HCT116 (cell line): ENCODE measurements at regions not wholly inside any gene's neighbourhood (a gene's known extent, or its start where the extent isn't known, plus 50 kb on each side); places are given as distances from the start of the nearest gene placed in this dataset.

ENCODE experiments used
- ATAC-seq: fragments of 200-7000 bp; cut with Tn5 transposase; 2 replicates; pipeline ENCODE4 v1.9.1; 2020; ENCODE audit warnings: mild to moderate bottlenecking, moderate library complexity
- BruUV-seq: library from RNA; stranded (reverse); fragments of 400-500 nt; replicated peaks from 2 replicates; lab custom pipeline; 2021; lab: Mats Ljungman, UMichigan
- CTCF ChIA-PET: fragments of 300-600 bp; sonication (Branson Sonifier 250); formaldehyde crosslinking; loops from one replicate; lab custom pipeline; 2021; ENCODE audit warnings: antibody characterized with exemption; lab: Charles Lee
- POLR2A ChIA-PET: fragments of 300-600, 350-600 bp; sonication (Branson Sonifier 250); formaldehyde crosslinking; loops from one replicate; lab custom pipeline; 2021; ENCODE audit warnings: antibody characterized with exemption; lab: Charles Lee
- RAD21 ChIA-PET, 2 experiments: fragments of 300-600 bp; sonication (Branson Sonifier 250); formaldehyde crosslinking; loops; one replicate each; lab custom pipeline; 2023; ENCODE audit warnings: low total read pairs in 2 of 2; ENCODE audit not compliant: uncharacterized antibody in 2 of 2, unreplicated experiment in 2 of 2, low non-redundant PET in 1 of 2; lab: Charles Lee
- DNase-seq: peaks from one replicate; pipeline ENCODE4 v3.0.0-alpha.2; 2010; ENCODE audit warnings: low read depth, low spot score
- H2AFZ ChIP-seq: fragments of 200-600 bp; shearing (Covaris generic), sonication (generic); 2 replicates; pipeline ENCODE4 v1.6.1; 2017; ENCODE audit warnings: low read depth, mixed run types, mixed read lengths, antibody characterized with exemption, low read length; ENCODE audit not compliant: poor library complexity, severe bottlenecking
- H3K27ac ChIP-seq: 2 replicates; pipeline ENCODE4 v1.5.1; 2012; ENCODE audit warnings: low read depth, low read length
- H3K27me3 ChIP-seq: fragments of 200-600 bp; sonication (generic); 2 replicates; pipeline ENCODE4 v1.6.1; 2016; ENCODE audit warnings: mixed run types, low read length, mixed read lengths; ENCODE audit not compliant: insufficient read depth
- H3K36me3 ChIP-seq, 2 experiments: fragments of 200-500 bp in 1 of 2; fragments of 200-600 bp in 1 of 2; sonication (Bioruptor generic) in 1 of 2; sonication (generic) in 1 of 2; 2 replicates each; pipeline versions ENCODE4 v1.5.1 to v1.6.1; 2014 to 2016; ENCODE audit warnings: low read length in 2 of 2, inconsistent platforms in 1 of 2, mixed read lengths in 1 of 2, mixed run types in 1 of 2; ENCODE audit not compliant: insufficient read depth in 2 of 2, control insufficient read depth in 1 of 2
- H3K4me1 ChIP-seq, 2 experiments: fragments of 200-600 bp in 1 of 2; sonication (generic) in 1 of 2; 2 replicates each; pipeline versions ENCODE4 v1.5.1 to v1.6.1; 2012 to 2017; ENCODE audit warnings: low read length in 2 of 2, inconsistent platforms in 1 of 2, mild to moderate bottlenecking in 1 of 2, mixed read lengths in 1 of 2, mixed run types in 1 of 2, moderate library complexity in 1 of 2; ENCODE audit not compliant: insufficient read depth in 2 of 2, control insufficient read depth in 1 of 2
- H3K4me2 ChIP-seq: fragments of 200-600 bp; sonication (generic); 2 replicates; pipeline ENCODE4 v1.6.1; 2017; ENCODE audit warnings: mixed run types, low read length, mixed read lengths
- H3K4me3 ChIP-seq, 2 experiments: fragments of 200-600 bp in 1 of 2; sonication (generic) in 1 of 2; replicated peaks in 1 of 2; 2 replicates each; pipeline ENCODE4 v1.5.1; 2011 to 2016; ENCODE audit warnings: low read length in 2 of 2, control low read depth in 1 of 2, low read depth in 1 of 2, mild to moderate bottlenecking in 1 of 2, mixed read lengths in 1 of 2, mixed run types in 1 of 2
- H3K79me2 ChIP-seq: fragments of 200-600 bp; sonication (generic); 2 replicates; pipeline ENCODE4 v1.6.1; 2017; ENCODE audit warnings: mild to moderate bottlenecking, mixed run types, low read length, moderate library complexity, mixed read lengths; ENCODE audit not compliant: insufficient read depth
- H3K9ac ChIP-seq: fragments of 200-600 bp; sonication (generic); 2 replicates; pipeline ENCODE4 v1.6.1; 2016; ENCODE audit warnings: low read length, mixed read lengths
- H3K9me2 ChIP-seq: fragments of 200-600 bp; sonication (generic), shearing (Covaris generic); 2 replicates; pipeline ENCODE4 v1.6.1; 2017; ENCODE audit warnings: mixed run types, mild to moderate bottlenecking, moderate library complexity; ENCODE audit not compliant: insufficient read depth
- H3K9me3 ChIP-seq, 2 experiments: fragments of 200-500 bp in 1 of 2; fragments of 200-600 bp in 1 of 2; sonication (Bioruptor generic) in 1 of 2; sonication (generic) in 1 of 2; 2 replicates each; pipeline ENCODE4 v1.6.1; 2014 to 2017; ENCODE audit warnings: low read length in 2 of 2, mixed read lengths in 2 of 2, inconsistent platforms in 1 of 2, low read depth in 1 of 2, mild to moderate bottlenecking in 1 of 2, mixed run types in 1 of 2, moderate library complexity in 1 of 2; ENCODE audit not compliant: control insufficient read depth in 1 of 2, insufficient read depth in 1 of 2
- H4K20me1 ChIP-seq: fragments of 200-600 bp; sonication (generic), shearing (Covaris generic); 2 replicates; pipeline ENCODE4 v1.6.1; 2017; ENCODE audit warnings: mixed run types, mild to moderate bottlenecking, moderate library complexity; ENCODE audit not compliant: insufficient read depth
- ATF3 ChIP-seq: IDR thresholded peaks from 2 replicates; pipeline ENCODE4 v1.6.1; 2012
- CTCF ChIP-seq, 3 experiments: fragments of 200-600 bp in 1 of 3; sonication (generic) in 1 of 3; IDR thresholded peaks in 2 of 3; conservative IDR thresholded peaks in 1 of 3; 2 replicates each; pipeline ENCODE4 v1.5.1; 2012 to 2017; ENCODE audit warnings: low read depth in 2 of 3, low read length in 2 of 3, antibody characterized with exemption in 1 of 3, borderline replicate concordance in 1 of 3, control low read depth in 1 of 3, mild to moderate bottlenecking in 1 of 3, mixed read lengths in 1 of 3, mixed run types in 1 of 3, moderate library complexity in 1 of 3; ENCODE audit not compliant: insufficient read depth in 1 of 3
- ELF1 ChIP-seq: IDR thresholded peaks from 2 replicates; pipeline ENCODE4 v1.6.1; 2012; ENCODE audit warnings: low read depth, borderline replicate concordance
- POLR2AphosphoS5 ChIP-seq: IDR thresholded peaks from 2 replicates; pipeline ENCODE4 v1.6.1; 2011; ENCODE audit warnings: mild to moderate bottlenecking, low read depth, low read length, moderate library complexity
- intact Hi-C: fragments of 100-400 bp; cut with micrococcal nuclease; formaldehyde crosslinking; loops from 2 replicates; pipeline ENCODE4 v1.10.0; 2022
- TF ChIP-seq, protein P1 (sequence below): IDR thresholded peaks from 2 replicates; pipeline ENCODE4 v1.6.1; 2012; ENCODE audit warnings: low read depth

DNA sequence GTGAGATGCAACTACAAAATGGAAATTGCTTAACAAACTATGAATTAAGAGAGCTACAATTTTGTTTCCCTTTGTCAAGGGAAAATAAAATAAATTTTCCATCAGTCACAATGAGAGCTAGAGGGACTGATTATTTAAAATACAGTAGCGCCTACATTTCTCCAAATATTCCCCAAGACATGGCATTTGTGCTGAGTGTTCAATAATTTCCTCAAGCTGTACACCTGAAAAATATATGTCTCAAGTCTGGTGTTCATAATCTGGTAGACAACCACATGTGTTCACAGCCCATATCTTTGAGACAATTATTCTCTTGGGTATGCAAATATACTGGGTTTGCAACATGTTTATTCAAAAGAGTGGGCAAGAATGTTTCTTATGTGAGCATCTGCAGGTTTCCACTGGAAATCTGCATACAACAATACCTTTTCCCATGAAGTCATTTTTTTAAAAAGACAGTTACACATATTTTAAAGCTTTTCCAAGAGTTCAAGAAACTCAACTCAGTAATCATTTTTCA is 240.1 kb upstream of the VRK2 start:
- BruUV-seq, result no TSS peak
- TF ChIP-seq, protein P1, sequence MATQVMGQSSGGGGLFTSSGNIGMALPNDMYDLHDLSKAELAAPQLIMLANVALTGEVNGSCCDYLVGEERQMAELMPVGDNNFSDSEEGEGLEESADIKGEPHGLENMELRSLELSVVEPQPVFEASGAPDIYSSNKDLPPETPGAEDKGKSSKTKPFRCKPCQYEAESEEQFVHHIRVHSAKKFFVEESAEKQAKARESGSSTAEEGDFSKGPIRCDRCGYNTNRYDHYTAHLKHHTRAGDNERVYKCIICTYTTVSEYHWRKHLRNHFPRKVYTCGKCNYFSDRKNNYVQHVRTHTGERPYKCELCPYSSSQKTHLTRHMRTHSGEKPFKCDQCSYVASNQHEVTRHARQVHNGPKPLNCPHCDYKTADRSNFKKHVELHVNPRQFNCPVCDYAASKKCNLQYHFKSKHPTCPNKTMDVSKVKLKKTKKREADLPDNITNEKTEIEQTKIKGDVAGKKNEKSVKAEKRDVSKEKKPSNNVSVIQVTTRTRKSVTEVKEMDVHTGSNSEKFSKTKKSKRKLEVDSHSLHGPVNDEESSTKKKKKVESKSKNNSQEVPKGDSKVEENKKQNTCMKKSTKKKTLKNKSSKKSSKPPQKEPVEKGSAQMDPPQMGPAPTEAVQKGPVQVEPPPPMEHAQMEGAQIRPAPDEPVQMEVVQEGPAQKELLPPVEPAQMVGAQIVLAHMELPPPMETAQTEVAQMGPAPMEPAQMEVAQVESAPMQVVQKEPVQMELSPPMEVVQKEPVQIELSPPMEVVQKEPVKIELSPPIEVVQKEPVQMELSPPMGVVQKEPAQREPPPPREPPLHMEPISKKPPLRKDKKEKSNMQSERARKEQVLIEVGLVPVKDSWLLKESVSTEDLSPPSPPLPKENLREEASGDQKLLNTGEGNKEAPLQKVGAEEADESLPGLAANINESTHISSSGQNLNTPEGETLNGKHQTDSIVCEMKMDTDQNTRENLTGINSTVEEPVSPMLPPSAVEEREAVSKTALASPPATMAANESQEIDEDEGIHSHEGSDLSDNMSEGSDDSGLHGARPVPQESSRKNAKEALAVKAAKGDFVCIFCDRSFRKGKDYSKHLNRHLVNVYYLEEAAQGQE, result no peak
- TF ChIP-seq ATF3 (no peak), POLR2AphosphoS5 (no peak), ELF1 (no peak), CTCF (IDR thresholded peaks at IDR 0.05 in 2 of 3, conservative IDR thresholded peaks at IDR 0.05 in 1 of 3; ENCODE audit: borderline replicate concordance in 1 of 3, insufficient read depth in 1 of 3, low read depth in 2 of 3, low read length in 2 of 3) (no peak)
- RAD21 ChIA-PET, result no interaction called here
- Histone ChIP-seq H4K20me1 (no peaks in the 10 kb centered on the region), H3K9me3 (no peaks in the 10 kb centered on the region), H3K79me2 (no peaks in the 10 kb centered on the region), H3K36me3 (no peaks in the 10 kb centered on the region), H3K27ac (no peak overlapping the region), H3K9ac (no peak overlapping the region), H3K4me3 (no peak overlapping the region), H3K27me3 (no peaks in the 10 kb centered on the region), H3K9me2 (no peaks in the 10 kb centered on the region; the same call in 1 of the 2 replicates), H3K4me2 (no peak overlapping the region), H3K4me1 (no peaks in the 10 kb centered on the region), H2AFZ (no peak overlapping the region)
- CTCF ChIA-PET, result no interaction called here
- ATAC-seq, result no peak
- POLR2A ChIA-PET, result no interaction called here
- intact Hi-C loops, result no loop called here
- no peak for DNase-seq
